Caco-2 (cell line): ENCODE measurements at regions not wholly inside any gene's neighbourhood (a gene's known extent, or its start where the extent isn't known, plus 50 kb on each side); places are given as distances from the start of the nearest gene placed in this dataset.
A peak's percentile ranks its signal among the peaks of the same experiment; 100 is the strongest.

Source experiments
- BruUV-seq: library from RNA; stranded (reverse); fragments of 400-500 nt; replicated peaks from 2 replicates; lab custom pipeline; 2021; lab: Mats Ljungman, UMichigan
- CTCF ChIA-PET: fragments of 300-600 bp; sonication (Branson Sonifier 250); formaldehyde crosslinking; loops from one replicate; lab custom pipeline; 2022; ENCODE audit warnings: antibody characterized with exemption; lab: Charles Lee
- POLR2A ChIA-PET: fragments of 300-600 bp; sonication (Branson Sonifier 250); formaldehyde crosslinking; loops from one replicate; lab custom pipeline; 2022; ENCODE audit warnings: antibody characterized with exemption; lab: Charles Lee
- DNase-seq, 2 experiments: peaks; one replicate each; pipeline versions ENCODE4 v3.0.0 to v3.0.0-alpha.2; 2020 to 2022
- H3K27me3 ChIP-seq: replicated peaks from 2 replicates; pipeline ENCODE4 v1.6.0; 2011; ENCODE audit warnings: low read length; ENCODE audit not compliant: control insufficient read depth, insufficient read depth
- H3K36me3 ChIP-seq: 2 replicates; pipeline ENCODE4 v1.5.1; 2011; ENCODE audit warnings: low read length; ENCODE audit not compliant: control insufficient read depth, insufficient read depth
- H3K4me1 ChIP-seq: fragments of 250-450 bp; sonication (Bioruptor Pico); 2 replicates; pipeline ENCODE4 v1.5.1; 2020; ENCODE audit warnings: mild to moderate bottlenecking
- H3K4me3 ChIP-seq: 2 replicates; pipeline ENCODE4 v1.5.1; 2011; ENCODE audit warnings: low read depth, mild to moderate bottlenecking, control low read depth, low read length
- H3K9me3 ChIP-seq: fragments of 250-450 bp; sonication (Bioruptor Pico); 2 replicates; pipeline ENCODE4 v1.5.1; 2020; ENCODE audit warnings: mild to moderate bottlenecking, moderate library complexity
- H3K27ac Mint-ChIP-seq: one replicate; pipeline ENCODE4 v1.8.0; 2022; ENCODE audit warnings: mixed read lengths; ENCODE audit not compliant: unreplicated experiment
- H3K27me3 Mint-ChIP-seq: one replicate; pipeline ENCODE4 v1.8.0; 2022; ENCODE audit warnings: mixed read lengths; ENCODE audit not compliant: insufficient read depth, unreplicated experiment
- H3K36me3 Mint-ChIP-seq: one replicate; pipeline ENCODE4 v1.8.0; 2022; ENCODE audit warnings: mild to moderate bottlenecking, mixed read lengths; ENCODE audit not compliant: insufficient read depth, unreplicated experiment
- H3K4me1 Mint-ChIP-seq: one replicate; pipeline ENCODE4 v1.8.0; 2022; ENCODE audit warnings: low read depth, mixed read lengths; ENCODE audit not compliant: unreplicated experiment
- H3K4me3 Mint-ChIP-seq: one replicate; pipeline ENCODE4 v1.8.0; 2022; ENCODE audit warnings: mild to moderate bottlenecking, moderate library complexity, mixed read lengths; ENCODE audit not compliant: unreplicated experiment
- H3K9me3 Mint-ChIP-seq: one replicate; pipeline ENCODE4 v1.8.0; 2022; ENCODE audit warnings: mixed read lengths; ENCODE audit not compliant: unreplicated experiment
- CTCF ChIP-seq, 2 experiments: fragments of 200-600 bp in 1 of 2; IDR thresholded peaks; 1 replicate in 1 of 2; 2 replicates in 1 of 2; pipeline versions ENCODE4 v1.5.1 to v1.8.0; 2011 to 2022; ENCODE audit warnings: antibody characterized with exemption in 1 of 2, control low read depth in 1 of 2, inconsistent platforms in 1 of 2, low read depth in 1 of 2, low read length in 1 of 2, mild to moderate bottlenecking in 1 of 2, moderate library complexity in 1 of 2; ENCODE audit not compliant: insufficient read depth in 1 of 2, severe bottlenecking in 1 of 2, unreplicated experiment in 1 of 2
- intact Hi-C: fragments of 100-400 bp; cut with micrococcal nuclease; formaldehyde crosslinking; loops from one replicate; pipeline ENCODE4 v1.10.0; 2022; ENCODE audit not compliant: unreplicated experiment

- CTCF ChIA-PET, result no interaction called here
- no TSS peak for BruUV-seq
- DNase-seq, result peak in 1 of 2 experiments; percentile 3
- TF ChIP-seq CTCF (IDR thresholded peaks at IDR 0.05; ENCODE audit: insufficient read depth in 1 of 2, low read depth in 1 of 2, low read length in 1 of 2, severe bottlenecking in 1 of 2, unreplicated experiment in 1 of 2), result no peak
- Mint-ChIP-seq H3K9me3 (no peaks in the 10 kb centered on the region), H3K4me1 (no peaks in the 10 kb centered on the region), H3K36me3 (no peaks in the 10 kb centered on the region), H3K27me3 (no peaks in the 10 kb centered on the region), H3K4me3 (no peak overlapping the region), H3K27ac (no peak overlapping the region)
- no peaks in the 10 kb centered on the region for H3K4me1 ChIP-seq
- POLR2A ChIA-PET, result no interaction called here
- no peaks in the 10 kb centered on the region for H3K27me3 ChIP-seq
- H3K9me3 ChIP-seq, result no peaks in the 10 kb centered on the region
- no peaks in the 10 kb centered on the region for H3K36me3 ChIP-seq
- no peak overlapping the region for H3K4me3 ChIP-seq
- intact Hi-C loops, result no loop called here
These were observed 124.2 kb upstream of the ZBTB40 start for GRCh38 chr1:22327411-22327810.

GRCh38 chr1:22328331-22329147 is 123.1 kb upstream of the ZBTB40 start:
- H3K4me3 Mint-ChIP-seq, result no peak overlapping the region
- POLR2A ChIA-PET, result no interaction called here
- Histone ChIP-seq H3K27me3 (no peaks in the 10 kb centered on the region), H3K36me3 (no peaks in the 10 kb centered on the region), H3K4me1 (no peaks in the 10 kb centered on the region), H3K9me3 (no peaks in the 10 kb centered on the region), H3K4me3 (no peak overlapping the region)
- H3K4me1 Mint-ChIP-seq, result no peaks in the 10 kb centered on the region
- CTCF ChIA-PET, result no interaction called here
- no peak overlapping the region for H3K27ac Mint-ChIP-seq
- peaks cover 6% of the 10 kb centered on the region for H3K9me3 Mint-ChIP-seq
- H3K36me3 Mint-ChIP-seq, result no peaks in the 10 kb centered on the region
- TF ChIP-seq CTCF (IDR thresholded peaks at IDR 0.05; ENCODE audit: insufficient read depth in 1 of 2, low read depth in 1 of 2, low read length in 1 of 2, severe bottlenecking in 1 of 2, unreplicated experiment in 1 of 2), result no peak
- H3K27me3 Mint-ChIP-seq, result peaks cover 2% of the 10 kb centered on the region
- intact Hi-C loops, result no loop called here
- peak in 1 of 2 experiments; percentile 10 for DNase-seq
- no TSS peak for BruUV-seq

- H3K4me3 ChIP-seq, result no peak overlapping the region
- H3K4me1 ChIP-seq, result no peaks in the 10 kb centered on the region
- no TSS peak for BruUV-seq
- H3K36me3 ChIP-seq, result no peaks in the 10 kb centered on the region
- Mint-ChIP-seq H3K27ac (no peak overlapping the region), H3K27me3 (peaks cover 5% of the 10 kb centered on the region), H3K4me3 (no peak overlapping the region), H3K36me3 (no peaks in the 10 kb centered on the region), H3K4me1 (no peaks in the 10 kb centered on the region), H3K9me3 (peaks cover 10% of the 10 kb centered on the region)
- TF ChIP-seq CTCF (IDR thresholded peaks at IDR 0.05; ENCODE audit: insufficient read depth in 1 of 2, low read depth in 1 of 2, low read length in 1 of 2, severe bottlenecking in 1 of 2, unreplicated experiment in 1 of 2), result no peak
- no peaks in the 10 kb centered on the region for H3K9me3 ChIP-seq
- intact Hi-C loops, result no loop called here
- POLR2A ChIA-PET, result no interaction called here
- H3K27me3 ChIP-seq, result no peaks in the 10 kb centered on the region
- CTCF ChIA-PET, result no interaction called here
- DNase-seq, result no peak
These were observed 122.5 kb upstream of the ZBTB40 start for GRCh38 chr1:22329148-22329515.
